NT2/D1 (cell line): ENCODE measurements at regions not wholly inside any gene's neighbourhood (a gene's known extent, or its start where the extent isn't known, plus 50 kb on each side); places are given as distances from the start of the nearest gene placed in this dataset.

Experiments
- SUZ12 ChIP-seq: IDR thresholded peaks from 2 replicates; pipeline ENCODE4 v1.6.1; 2011; ENCODE audit not compliant: insufficient read length, insufficient read depth; ENCODE audit errors: extremely low read depth
- ZNF274 ChIP-seq: IDR thresholded peaks from 2 replicates; pipeline ENCODE4 v1.6.1; 2011; ENCODE audit warnings: mild to moderate bottlenecking, low read depth, low read length

- TF ChIP-seq ZNF274 (no peak), SUZ12 (no peak)
Measured at GRCh38 chr5:173712609-173713175, 96.2 kb upstream of the BOD1 start.
